Upper lobe of right lung (tissue), 1 donor: ENCODE measurements at regions not wholly inside any gene's neighbourhood (a gene's known extent, or its start where the extent isn't known, plus 50 kb on each side); places are given as distances from the start of the nearest gene placed in this dataset.

Experiments
- ATAC-seq: fragments of 200-7000 bp; cut with Tn5 transposase; one replicate; pipeline ENCODE4 v1.9.1; 2020; ENCODE audit warnings: mild to moderate bottlenecking, moderate library complexity
- DNase-seq: peaks from one replicate; pipeline ENCODE4 v3.0.0-alpha.2; 2020
- H3K27ac ChIP-seq: fragments of 200-600 bp; one replicate; pipeline ENCODE4 v1.8.0; 2022
- H3K27me3 ChIP-seq: fragments of 200-600 bp; one replicate; pipeline ENCODE4 v1.8.0; 2022; ENCODE audit warnings: mild to moderate bottlenecking
- H3K36me3 ChIP-seq: fragments of 200-600 bp; one replicate; pipeline ENCODE4 v1.8.0; 2022
- H3K4me1 ChIP-seq: fragments of 200-600 bp; one replicate; pipeline ENCODE4 v1.8.0; 2022
- H3K4me3 ChIP-seq: fragments of 200-600 bp; one replicate; pipeline ENCODE4 v1.8.0; 2022; ENCODE audit warnings: mild to moderate bottlenecking
- H3K9me3 ChIP-seq: fragments of 200-600 bp; one replicate; pipeline ENCODE4 v1.8.0; 2022
- intact Hi-C: fragments of 100-400 bp; cut with DNase I; formaldehyde crosslinking; loops from one replicate; pipeline ENCODE4 v1.11.0; 2022
- TF ChIP-seq, protein P1 (sequence below): fragments of 200-600 bp; IDR thresholded peaks from one replicate; pipeline ENCODE4 v1.8.0; 2022; ENCODE audit warnings: antibody characterized with exemption
- donor health status: DM: no; HTN: yes; CAD: no; lungs with severe emphysema.

DNA sequence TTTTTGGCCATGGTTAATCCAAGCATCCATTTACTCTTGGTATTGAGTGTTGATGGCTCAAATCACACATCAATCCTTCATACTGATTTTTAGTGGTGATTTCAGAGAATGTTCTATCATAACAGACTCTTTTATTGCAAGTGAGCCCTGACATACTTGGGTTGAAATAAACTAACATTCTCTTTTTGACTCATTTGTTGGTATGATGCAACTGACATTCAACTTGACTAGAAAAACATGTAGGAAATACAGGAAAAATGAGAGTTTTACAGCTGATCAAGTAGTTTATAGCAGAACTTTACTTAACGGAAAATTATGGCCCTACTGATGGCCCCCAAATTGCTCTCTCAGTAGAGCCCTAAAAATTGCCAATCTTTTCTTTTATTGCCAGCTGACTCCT lies 173.9 kb upstream of the CD96 start:
- H3K4me1 ChIP-seq = no peaks in the 10 kb centered on the region

DNA sequence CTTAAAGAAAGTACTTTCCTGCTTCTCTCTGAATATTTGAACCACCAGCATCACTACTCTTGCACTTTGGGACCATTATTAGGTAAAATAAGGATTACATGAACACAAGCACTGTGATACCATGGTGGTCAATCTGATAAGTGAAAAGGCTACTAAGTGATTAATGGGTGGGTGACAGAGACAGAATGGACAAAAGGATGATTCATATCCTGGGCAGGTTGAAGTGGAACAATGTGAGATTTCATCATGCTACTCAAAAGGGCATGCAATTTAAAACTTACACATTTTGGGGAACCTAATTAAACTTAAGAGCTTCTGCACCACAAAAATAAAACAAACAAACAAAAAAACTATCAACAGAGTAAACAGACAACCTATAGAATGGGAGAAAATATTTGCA lies 172.0 kb upstream of the CD96 start:
- Histone ChIP-seq H3K27me3 (no peaks in the 10 kb centered on the region), H3K4me3 (no peak overlapping the region), H3K27ac (no peak overlapping the region), H3K36me3 (no peaks in the 10 kb centered on the region), H3K4me1 (no peaks in the 10 kb centered on the region), H3K9me3 (no peaks in the 10 kb centered on the region)
- TF ChIP-seq, protein P1, sequence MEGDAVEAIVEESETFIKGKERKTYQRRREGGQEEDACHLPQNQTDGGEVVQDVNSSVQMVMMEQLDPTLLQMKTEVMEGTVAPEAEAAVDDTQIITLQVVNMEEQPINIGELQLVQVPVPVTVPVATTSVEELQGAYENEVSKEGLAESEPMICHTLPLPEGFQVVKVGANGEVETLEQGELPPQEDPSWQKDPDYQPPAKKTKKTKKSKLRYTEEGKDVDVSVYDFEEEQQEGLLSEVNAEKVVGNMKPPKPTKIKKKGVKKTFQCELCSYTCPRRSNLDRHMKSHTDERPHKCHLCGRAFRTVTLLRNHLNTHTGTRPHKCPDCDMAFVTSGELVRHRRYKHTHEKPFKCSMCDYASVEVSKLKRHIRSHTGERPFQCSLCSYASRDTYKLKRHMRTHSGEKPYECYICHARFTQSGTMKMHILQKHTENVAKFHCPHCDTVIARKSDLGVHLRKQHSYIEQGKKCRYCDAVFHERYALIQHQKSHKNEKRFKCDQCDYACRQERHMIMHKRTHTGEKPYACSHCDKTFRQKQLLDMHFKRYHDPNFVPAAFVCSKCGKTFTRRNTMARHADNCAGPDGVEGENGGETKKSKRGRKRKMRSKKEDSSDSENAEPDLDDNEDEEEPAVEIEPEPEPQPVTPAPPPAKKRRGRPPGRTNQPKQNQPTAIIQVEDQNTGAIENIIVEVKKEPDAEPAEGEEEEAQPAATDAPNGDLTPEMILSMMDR = no peak
- intact Hi-C loops = no loop called here
- ATAC-seq = no peak
- no peak for DNase-seq

More for the DNA sequence above, 173.9 kb upstream of the CD96 start:
- Histone ChIP-seq H3K4me3 (no peak overlapping the region), H3K9me3 (no peaks in the 10 kb centered on the region), H3K36me3 (no peaks in the 10 kb centered on the region), H3K27me3 (no peaks in the 10 kb centered on the region), H3K27ac (no peak overlapping the region)
- TF ChIP-seq, protein P1 = no peak
- no peak for ATAC-seq
- intact Hi-C loops = no loop called here
- DNase-seq = no peak

DNA sequence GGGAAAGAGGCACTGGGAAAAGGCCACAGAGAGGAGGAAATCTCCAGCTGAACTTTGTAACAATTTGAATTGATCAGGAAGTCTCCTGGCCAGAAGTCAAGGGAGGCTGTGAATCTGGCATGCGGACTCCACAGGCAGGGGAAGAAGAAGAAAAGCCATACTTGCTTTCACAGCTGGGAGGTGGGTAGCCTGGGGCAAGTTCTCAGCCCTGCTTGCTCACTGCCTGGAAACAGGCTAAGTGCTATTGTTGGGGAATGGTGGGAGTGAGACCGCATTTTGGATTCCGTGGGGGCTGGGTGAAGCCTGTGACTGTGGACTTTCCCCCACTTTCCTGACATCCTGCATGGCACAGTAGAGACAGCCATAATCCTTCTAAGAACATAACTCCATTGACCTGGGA lies 168.8 kb upstream of the CD96 start:
- H3K27me3 ChIP-seq = no peaks in the 10 kb centered on the region
- no peak overlapping the region for H3K4me3 ChIP-seq
- TF ChIP-seq, protein P1 = no peak
- no peaks in the 10 kb centered on the region for H3K4me1 ChIP-seq
- H3K27ac ChIP-seq = no peak overlapping the region
- ATAC-seq (no peak), DNase-seq (no peak)
- no peaks in the 10 kb centered on the region for H3K36me3 ChIP-seq
- intact Hi-C loops = no loop called here
- no peaks in the 10 kb centered on the region for H3K9me3 ChIP-seq

DNA sequence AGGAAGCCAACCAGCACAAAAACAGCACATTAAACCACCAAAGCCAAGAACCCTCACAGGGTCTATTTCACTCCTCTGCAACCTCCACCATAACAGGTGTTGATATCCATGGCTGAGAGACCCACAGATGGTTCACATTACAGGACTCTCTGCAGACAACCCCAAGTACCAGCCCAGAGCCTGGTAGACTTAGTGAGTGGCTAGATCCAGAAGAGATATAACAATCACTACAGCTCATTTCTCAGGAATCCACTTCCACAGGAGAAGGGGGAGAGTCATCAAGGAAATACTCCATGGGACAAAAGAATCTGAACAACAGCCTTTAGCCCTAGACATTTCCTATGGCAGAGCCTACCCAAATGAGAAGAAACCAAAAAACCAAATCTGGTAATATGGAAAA lies 168.1 kb upstream of the CD96 start:
- Histone ChIP-seq H3K4me1 (no peaks in the 10 kb centered on the region), H3K9me3 (no peaks in the 10 kb centered on the region), H3K4me3 (no peak overlapping the region), H3K27me3 (no peaks in the 10 kb centered on the region), H3K27ac (no peak overlapping the region), H3K36me3 (no peaks in the 10 kb centered on the region)
- intact Hi-C loops = no loop called here
- no peak for ATAC-seq
- DNase-seq = no peak
- TF ChIP-seq, protein P1 = no peak

DNA sequence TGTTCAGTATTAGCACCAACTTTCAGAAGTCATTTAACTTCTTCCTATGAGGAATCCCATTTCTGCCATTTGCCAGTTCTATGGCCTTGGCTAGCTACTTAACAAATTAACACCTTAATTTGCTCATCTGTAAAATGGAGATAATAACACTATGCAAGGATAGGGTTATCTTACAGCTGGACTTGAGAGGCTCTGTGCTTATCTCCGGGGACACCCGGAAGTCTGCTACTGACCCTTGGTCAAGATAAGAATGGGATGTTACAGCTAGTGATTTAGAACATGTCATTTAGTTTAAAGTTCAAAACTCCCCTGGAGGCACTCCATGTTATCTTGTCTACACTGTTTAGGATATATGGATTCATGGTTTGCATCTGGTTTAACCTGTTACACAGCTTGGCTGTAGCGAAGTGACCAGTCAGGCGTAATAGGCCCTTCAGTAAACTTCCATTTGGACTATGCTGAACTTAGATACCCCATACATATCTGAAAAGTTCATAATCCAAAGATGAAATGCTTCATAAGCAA lies 156.0 kb upstream of the CD96 start:
- H3K9me3 ChIP-seq = no peaks in the 10 kb centered on the region
- DNase-seq = no peak
- intact Hi-C loops = no loop called here
- H3K36me3 ChIP-seq = no peaks in the 10 kb centered on the region
- no peak for ATAC-seq
- H3K27me3 ChIP-seq = no peaks in the 10 kb centered on the region
- no peak overlapping the region for H3K4me3 ChIP-seq
- TF ChIP-seq, protein P1 = no peak
- no peak overlapping the region for H3K27ac ChIP-seq
- H3K4me1 ChIP-seq = no peaks in the 10 kb centered on the region

DNA sequence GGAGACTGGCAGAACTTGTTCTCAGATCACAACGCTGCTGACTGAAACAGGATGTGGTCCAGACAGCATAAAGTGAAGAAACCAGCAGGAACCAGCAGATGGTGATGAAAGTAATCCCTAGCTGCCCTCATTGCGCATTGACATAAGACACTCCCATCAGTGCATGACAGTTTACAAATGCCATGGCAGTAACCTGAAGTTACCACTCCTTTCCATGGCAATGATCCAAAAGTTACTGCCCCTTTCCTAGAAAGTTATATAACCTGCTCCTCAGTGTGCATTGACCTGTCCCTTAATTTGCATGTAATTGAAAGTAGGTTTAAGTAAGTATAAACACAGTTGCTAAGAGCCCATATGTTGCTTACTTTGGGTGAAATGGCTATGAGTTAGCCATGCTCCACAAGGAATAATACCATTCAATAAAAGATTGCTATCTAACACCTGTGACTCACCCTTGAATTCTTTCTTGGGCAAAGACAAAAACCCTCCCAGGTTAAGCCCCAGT lies 149.1 kb upstream of the CD96 start:
- no peak for DNase-seq
- intact Hi-C loops = no loop called here

More for the DNA sequence above, 149.1 kb upstream of the CD96 start:
- Histone ChIP-seq H3K4me3 (no peak overlapping the region), H3K4me1 (no peaks in the 10 kb centered on the region), H3K9me3 (no peaks in the 10 kb centered on the region), H3K27ac (no peak overlapping the region), H3K36me3 (no peaks in the 10 kb centered on the region), H3K27me3 (no peaks in the 10 kb centered on the region)
- ATAC-seq = no peak
- TF ChIP-seq, protein P1 = no peak
